Body of pancreas (tissue), 4 donors: ENCODE measurements at regions not wholly inside any gene's neighbourhood (a gene's known extent, or its start where the extent isn't known, plus 50 kb on each side); places are given as distances from the start of the nearest gene placed in this dataset.
A peak's percentile ranks its signal among the peaks of the same experiment; 100 is the strongest.

Experiments
- ATAC-seq: fragments of 150-250 bp; one replicate; pipeline ENCODE4 v1.9.1; 2016
- DNase-seq, 4 donors: peaks; one replicate each; pipeline ENCODE4 v3.0.0-alpha.2; 2019
- H3K27ac ChIP-seq, 4 donors: fragments of 200-600 bp; sonication (generic); 1 replicate in 3 of 4; 2 replicates in 1 of 4; pipeline versions ENCODE4 v1.5.1 to v1.6.1; 2016 to 2019; ENCODE audit warnings: mild to moderate bottlenecking in 1 of 4, mixed read lengths in 1 of 4, moderate library complexity in 1 of 4
- H3K27me3 ChIP-seq, 2 donors: fragments of 200-600 bp; sonication (generic); one replicate each; pipeline ENCODE4 v1.6.0; 2016; ENCODE audit warnings: mild to moderate bottlenecking in 1 of 2
- H3K36me3 ChIP-seq, 2 donors: fragments of 200-600 bp; sonication (generic); replicated peaks in 1 of 2; 2 replicates each; pipeline ENCODE4 v1.5.1; 2016; ENCODE audit warnings: low read depth in 2 of 2; ENCODE audit not compliant: insufficient read depth in 1 of 2
- H3K4me1 ChIP-seq: fragments of 200-600 bp; sonication (generic); one replicate; pipeline ENCODE4 v1.6.0; 2016
- H3K4me3 ChIP-seq, 2 donors: fragments of 200-600 bp; sonication (generic); 1 replicate in 1 of 2; 2 replicates in 1 of 2; pipeline ENCODE4 v1.5.1; 2016 to 2019
- H3K9me3 ChIP-seq, 3 donors: fragments of 200-600 bp; sonication (generic); 1 replicate in 2 of 3; 2 replicates in 1 of 3; pipeline ENCODE4 v1.5.1; 2016
- CTCF ChIP-seq, 7 experiments: fragments of 450-650 bp in 4 of 7; fragments of 200-600 bp in 3 of 7; sonication (generic) in 3 of 7; IDR thresholded peaks; one replicate each; pipeline ENCODE4 v1.5.1; 2016 to 2019; ENCODE audit warnings: antibody characterized with exemption in 7 of 7
- POLR2A ChIP-seq, 3 donors: fragments of 450-650 bp; IDR thresholded peaks; one replicate each; pipeline ENCODE4 v1.6.1; 2016; ENCODE audit warnings: antibody characterized with exemption in 3 of 3, mild to moderate bottlenecking in 2 of 3
- WGBS, 2 donors: methylation state at CpG; one replicate each; pipeline ENCODE4 v1.1.5; 2017; 5-methylcytosine and 5-hydroxymethylcytosine counted together
- intact Hi-C: fragments of 100-400 bp; cut with DNase I; formaldehyde crosslinking; loops from one replicate; pipeline ENCODE4 v1.15.1; 2023

- Histone ChIP-seq H3K4me3 (no peak overlapping the region), H3K27me3 (no peaks in the 10 kb centered on the region), H3K4me1 (no peaks in the 10 kb centered on the region), H3K36me3 (no peaks in the 10 kb centered on the region), H3K27ac (no peak overlapping the region), H3K9me3 (no peaks in the 10 kb centered on the region)
- TF ChIP-seq CTCF (IDR thresholded peaks at IDR 0.05) (no peak), POLR2A (IDR thresholded peaks at IDR 0.05) (no peak)
- intact Hi-C loops, result no loop called here
- 90 to 93% methylated on average over 3 of the region's 3 CpGs for WGBS, 2 donors
- ATAC-seq (no peak), DNase-seq (no peak)
Measured at GRCh38 chr5:86671536-86671935, 53.8 kb downstream of the COX7C start.

- Histone ChIP-seq H3K27ac (no peak overlapping the region), H3K4me3 (no peak overlapping the region), H3K27me3 (no peaks in the 10 kb centered on the region), H3K9me3 (no peaks in the 10 kb centered on the region), H3K4me1 (no peaks in the 10 kb centered on the region), H3K36me3 (no peaks in the 10 kb centered on the region)
- intact Hi-C loops, result no loop called here
- DNase-seq (no peak), ATAC-seq (no peak)
- TF ChIP-seq CTCF (IDR thresholded peaks at IDR 0.05) (no peak), POLR2A (IDR thresholded peaks at IDR 0.05) (no peak)
- 62 to 63% methylated on average over 4 of the region's 4 CpGs for WGBS, 2 donors
Measured at GRCh38 chr5:86674069-86674468, 56.3 kb downstream of the COX7C start.

- no peaks in the 10 kb centered on the region for H3K27me3 ChIP-seq
- H3K4me1 ChIP-seq, result peaks cover 7% of the 10 kb centered on the region
- peak in 1 of 4 donors; percentile 10 for DNase-seq
- TF ChIP-seq CTCF (IDR thresholded peaks at IDR 0.05) (no peak), POLR2A (IDR thresholded peaks at IDR 0.05) (no peak)
- H3K27ac ChIP-seq, result no peak overlapping the region
- intact Hi-C loops, result no loop called here
- WGBS, 2 donors, result 56 to 67% methylated on average over 4 of the region's 4 CpGs
- no peaks in the 10 kb centered on the region for H3K9me3 ChIP-seq
- no peaks in the 10 kb centered on the region for H3K36me3 ChIP-seq
- ATAC-seq, result no peak
- no peak overlapping the region for H3K4me3 ChIP-seq
Measured at GRCh38 chr5:86675311-86675710, 57.6 kb downstream of the COX7C start.

- TF ChIP-seq POLR2A (IDR thresholded peaks at IDR 0.05) (no peak), CTCF (IDR thresholded peaks at IDR 0.05) (peak; percentile 36 to 93 (median 89))
- intact Hi-C loops, result no loop called here
- H3K27ac ChIP-seq, result peak overlapping the region in 1 of 4 donors; percentile 32
Measured at GRCh38 chr5:86679529-86679928, 61.8 kb downstream of the COX7C start.

GRCh38 chr5:86679949-86680348, 62.2 kb downstream of the COX7C start:
- ATAC-seq, result no peak
- peak overlapping the region in 1 of 4 donors; percentile 32 for H3K27ac ChIP-seq
- no peaks in the 10 kb centered on the region for H3K36me3 ChIP-seq
- TF ChIP-seq POLR2A (IDR thresholded peaks at IDR 0.05) (no peak), CTCF (IDR thresholded peaks at IDR 0.05) (no peak)
- whole genome bisulfite sequencing, 2 donors, result 49 to 58% methylated on average over 2 of the region's 2 CpGs
- H3K4me3 ChIP-seq, result no peak overlapping the region
- no peak for DNase-seq
- intact Hi-C loops, result no loop called here
- peaks cover 7% of the 10 kb centered on the region for H3K4me1 ChIP-seq
- no peaks in the 10 kb centered on the region for H3K27me3 ChIP-seq
- no peaks in the 10 kb centered on the region for H3K9me3 ChIP-seq

More at GRCh38 chr5:86679529-86679928, 61.8 kb downstream of the COX7C start:
- WGBS, 2 donors, result 0 to 5% methylated on average over 1 of the region's 1 CpG
- Histone ChIP-seq H3K4me1 (peaks cover 7% of the 10 kb centered on the region), H3K9me3 (no peaks in the 10 kb centered on the region), H3K4me3 (no peak overlapping the region), H3K36me3 (no peaks in the 10 kb centered on the region), H3K27me3 (no peaks in the 10 kb centered on the region)
- DNase-seq (peak; percentile 57 to 82 (median 72)), ATAC-seq (peak; percentile 100)
